ENCODE measurements at regions not wholly inside any gene's neighbourhood (a gene's known extent, or its start where the extent isn't known, plus 50 kb on each side); places are given as distances from the start of the nearest gene placed in this dataset.

DNA sequence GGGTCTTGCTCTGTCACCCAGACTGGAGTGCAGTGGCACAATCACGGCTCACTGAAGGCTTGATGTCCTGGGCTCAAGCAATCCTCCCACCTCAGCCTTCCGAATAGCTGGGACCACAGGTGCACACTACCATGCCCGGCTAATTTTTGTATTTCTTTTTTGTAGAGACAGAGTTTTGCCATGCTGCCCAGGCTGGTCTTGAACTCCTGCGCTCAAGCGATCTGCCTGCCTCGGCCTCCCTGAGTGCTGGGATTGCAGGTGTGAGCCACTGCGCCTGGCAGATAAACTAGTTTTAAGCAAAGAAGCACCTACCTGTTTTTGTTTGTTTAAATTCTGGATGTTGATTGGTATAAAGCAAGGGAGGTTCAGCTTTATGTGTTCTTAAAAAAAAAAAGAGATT, 170.6 kb upstream of the GOLIM4 start:
- Mint-ChIP-seq H3K4me1 (peaks cover 13% of the 10 kb centered on the region), H3K9me3 (no peaks in the 10 kb centered on the region), H3K27ac (no peak overlapping the region), H3K27me3 (ENCODE audit: low read depth) (no peaks in the 10 kb centered on the region), H3K36me3 (no peaks in the 10 kb centered on the region), H3K4me3 (no peak overlapping the region)
- ChIA-PET CTCF (no interaction called here), POLR2A (no interaction called here)
- no peak for DNase-seq (ENCODE audit: low spot score)
- TF ChIP-seq FOXK1 (CRISPR knock-in tag; IDR thresholded peaks at IDR 0.05) (no peak), SMAD4 (CRISPR knock-in tag; IDR thresholded peaks at IDR 0.05) (no peak), FOXP1 (CRISPR knock-in tag; IDR thresholded peaks at IDR 0.05; ENCODE audit: borderline replicate concordance) (no peak), ETV6 (CRISPR knock-in tag; IDR thresholded peaks at IDR 0.05) (no peak), CREM (CRISPR knock-in tag; IDR thresholded peaks at IDR 0.05) (no peak), MXD4 (CRISPR knock-in tag; IDR thresholded peaks at IDR 0.05; ENCODE audit: borderline replicate concordance) (no peak), ZNF281 (CRISPR knock-in tag; IDR thresholded peaks at IDR 0.05) (no peak), EMX1 (CRISPR knock-in tag; IDR thresholded peaks at IDR 0.05) (no peak), NFATC4 (CRISPR knock-in tag; IDR thresholded peaks at IDR 0.05) (no peak), NR3C1 (CRISPR knock-in tag; conservative IDR thresholded peaks at IDR 0.05; ENCODE audit: low read depth) (no peak), ZNF263 (CRISPR knock-in tag; IDR thresholded peaks at IDR 0.05; ENCODE audit: low read depth) (no peak), ZNF232 (CRISPR knock-in tag; IDR thresholded peaks at IDR 0.05) (no peak), GRHL2 (CRISPR knock-in tag; IDR thresholded peaks at IDR 0.05; ENCODE audit: insufficient replicate concordance, severe bottlenecking) (no peak), FOXP4 (CRISPR knock-in tag; IDR thresholded peaks at IDR 0.05) (no peak)
- TF ChIP-seq, protein P1, sequence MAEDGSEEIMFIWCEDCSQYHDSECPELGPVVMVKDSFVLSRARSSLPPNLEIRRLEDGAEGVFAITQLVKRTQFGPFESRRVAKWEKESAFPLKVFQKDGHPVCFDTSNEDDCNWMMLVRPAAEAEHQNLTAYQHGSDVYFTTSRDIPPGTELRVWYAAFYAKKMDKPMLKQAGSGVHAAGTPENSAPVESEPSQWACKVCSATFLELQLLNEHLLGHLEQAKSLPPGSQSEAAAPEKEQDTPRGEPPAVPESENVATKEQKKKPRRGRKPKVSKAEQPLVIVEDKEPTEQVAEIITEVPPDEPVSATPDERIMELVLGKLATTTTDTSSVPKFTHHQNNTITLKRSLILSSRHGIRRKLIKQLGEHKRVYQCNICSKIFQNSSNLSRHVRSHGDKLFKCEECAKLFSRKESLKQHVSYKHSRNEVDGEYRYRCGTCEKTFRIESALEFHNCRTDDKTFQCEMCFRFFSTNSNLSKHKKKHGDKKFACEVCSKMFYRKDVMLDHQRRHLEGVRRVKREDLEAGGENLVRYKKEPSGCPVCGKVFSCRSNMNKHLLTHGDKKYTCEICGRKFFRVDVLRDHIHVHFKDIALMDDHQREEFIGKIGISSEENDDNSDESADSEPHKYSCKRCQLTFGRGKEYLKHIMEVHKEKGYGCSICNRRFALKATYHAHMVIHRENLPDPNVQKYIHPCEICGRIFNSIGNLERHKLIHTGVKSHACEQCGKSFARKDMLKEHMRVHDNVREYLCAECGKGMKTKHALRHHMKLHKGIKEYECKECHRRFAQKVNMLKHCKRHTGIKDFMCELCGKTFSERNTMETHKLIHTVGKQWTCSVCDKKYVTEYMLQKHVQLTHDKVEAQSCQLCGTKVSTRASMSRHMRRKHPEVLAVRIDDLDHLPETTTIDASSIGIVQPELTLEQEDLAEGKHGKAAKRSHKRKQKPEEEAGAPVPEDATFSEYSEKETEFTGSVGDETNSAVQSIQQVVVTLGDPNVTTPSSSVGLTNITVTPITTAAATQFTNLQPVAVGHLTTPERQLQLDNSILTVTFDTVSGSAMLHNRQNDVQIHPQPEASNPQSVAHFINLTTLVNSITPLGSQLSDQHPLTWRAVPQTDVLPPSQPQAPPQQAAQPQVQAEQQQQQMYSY (CRISPR knock-in tag; IDR thresholded peaks at IDR 0.05): no peak
- TF ChIP-seq, protein P2, sequence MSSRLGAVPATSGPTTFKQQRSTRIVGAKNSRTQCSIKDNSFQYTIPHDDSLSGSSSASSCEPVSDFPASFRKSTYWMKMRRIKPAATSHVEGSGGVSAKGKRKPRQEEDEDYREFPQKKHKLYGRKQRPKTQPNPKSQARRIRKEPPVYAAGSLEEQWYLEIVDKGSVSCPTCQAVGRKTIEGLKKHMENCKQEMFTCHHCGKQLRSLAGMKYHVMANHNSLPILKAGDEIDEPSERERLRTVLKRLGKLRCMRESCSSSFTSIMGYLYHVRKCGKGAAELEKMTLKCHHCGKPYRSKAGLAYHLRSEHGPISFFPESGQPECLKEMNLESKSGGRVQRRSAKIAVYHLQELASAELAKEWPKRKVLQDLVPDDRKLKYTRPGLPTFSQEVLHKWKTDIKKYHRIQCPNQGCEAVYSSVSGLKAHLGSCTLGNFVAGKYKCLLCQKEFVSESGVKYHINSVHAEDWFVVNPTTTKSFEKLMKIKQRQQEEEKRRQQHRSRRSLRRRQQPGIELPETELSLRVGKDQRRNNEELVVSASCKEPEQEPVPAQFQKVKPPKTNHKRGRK (CRISPR knock-in tag; IDR thresholded peaks at IDR 0.05; ENCODE audit: borderline replicate concordance): no peak
- TF ChIP-seq, protein P3, sequence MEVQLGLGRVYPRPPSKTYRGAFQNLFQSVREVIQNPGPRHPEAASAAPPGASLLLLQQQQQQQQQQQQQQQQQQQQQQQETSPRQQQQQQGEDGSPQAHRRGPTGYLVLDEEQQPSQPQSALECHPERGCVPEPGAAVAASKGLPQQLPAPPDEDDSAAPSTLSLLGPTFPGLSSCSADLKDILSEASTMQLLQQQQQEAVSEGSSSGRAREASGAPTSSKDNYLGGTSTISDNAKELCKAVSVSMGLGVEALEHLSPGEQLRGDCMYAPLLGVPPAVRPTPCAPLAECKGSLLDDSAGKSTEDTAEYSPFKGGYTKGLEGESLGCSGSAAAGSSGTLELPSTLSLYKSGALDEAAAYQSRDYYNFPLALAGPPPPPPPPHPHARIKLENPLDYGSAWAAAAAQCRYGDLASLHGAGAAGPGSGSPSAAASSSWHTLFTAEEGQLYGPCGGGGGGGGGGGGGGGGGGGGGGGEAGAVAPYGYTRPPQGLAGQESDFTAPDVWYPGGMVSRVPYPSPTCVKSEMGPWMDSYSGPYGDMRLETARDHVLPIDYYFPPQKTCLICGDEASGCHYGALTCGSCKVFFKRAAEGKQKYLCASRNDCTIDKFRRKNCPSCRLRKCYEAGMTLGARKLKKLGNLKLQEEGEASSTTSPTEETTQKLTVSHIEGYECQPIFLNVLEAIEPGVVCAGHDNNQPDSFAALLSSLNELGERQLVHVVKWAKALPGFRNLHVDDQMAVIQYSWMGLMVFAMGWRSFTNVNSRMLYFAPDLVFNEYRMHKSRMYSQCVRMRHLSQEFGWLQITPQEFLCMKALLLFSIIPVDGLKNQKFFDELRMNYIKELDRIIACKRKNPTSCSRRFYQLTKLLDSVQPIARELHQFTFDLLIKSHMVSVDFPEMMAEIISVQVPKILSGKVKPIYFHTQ (CRISPR knock-in tag; IDR thresholded peaks at IDR 0.05): no peak
- no peak for ATAC-seq
